ENCODE measurements at regions not wholly inside any gene's neighbourhood (a gene's known extent, or its start where the extent isn't known, plus 50 kb on each side); places are given as distances from the start of the nearest gene placed in this dataset.

DNA sequence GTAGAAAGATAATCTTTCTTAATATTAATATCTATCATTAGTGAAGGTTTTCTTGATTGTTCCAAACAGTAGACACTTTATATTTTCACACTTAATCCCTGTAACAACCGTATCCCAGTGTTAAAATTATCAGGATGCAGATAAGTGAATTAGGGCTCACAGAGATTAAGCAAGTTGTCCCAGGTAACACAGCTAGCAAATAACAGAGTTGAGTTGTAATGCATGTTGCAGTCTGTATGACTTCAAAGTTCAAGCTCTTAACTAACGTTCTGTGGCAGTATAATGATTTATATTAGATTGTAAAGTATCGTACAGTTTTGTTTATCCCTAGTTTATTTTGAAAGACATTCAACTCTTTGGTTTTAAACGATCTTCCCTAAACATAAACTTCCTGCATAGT is 517.5 kb downstream of the TFAP2B start:
- Histone ChIP-seq H3K27me3 (ENCODE audit: insufficient read depth, low read length) (no peaks in the 10 kb centered on the region), H3K9me3 (ENCODE audit: insufficient read depth, low read depth, low read length) (no peaks in the 10 kb centered on the region), H3K36me3 (ENCODE audit: insufficient read depth, low read depth, low read length) (no peaks in the 10 kb centered on the region), H3K9ac (ENCODE audit: low read depth, low read length) (no peak overlapping the region), H3K27ac (ENCODE audit: low read length) (no peak overlapping the region), H3K4me1 (ENCODE audit: insufficient read depth, low read length) (peaks cover 6% of the 10 kb centered on the region; the same call in 1 of the 2 replicates), H3K4me3 (ENCODE audit: low read length) (no peak overlapping the region)

GRCh38 chr6:51337277-51337676 is 518.6 kb downstream of the TFAP2B start:
- Histone ChIP-seq H3K27me3 (ENCODE audit: insufficient read depth, low read length) (no peaks in the 10 kb centered on the region), H3K4me3 (ENCODE audit: low read length) (no peak overlapping the region), H3K9me3 (ENCODE audit: insufficient read depth, low read depth, low read length) (no peaks in the 10 kb centered on the region), H3K9ac (ENCODE audit: low read depth, low read length) (no peak overlapping the region), H3K27ac (ENCODE audit: low read length) (no peak overlapping the region), H3K36me3 (ENCODE audit: insufficient read depth, low read depth, low read length) (no peaks in the 10 kb centered on the region), H3K4me1 (ENCODE audit: insufficient read depth, low read length) (peaks cover 6% of the 10 kb centered on the region; the same call in 1 of the 2 replicates)

DNA sequence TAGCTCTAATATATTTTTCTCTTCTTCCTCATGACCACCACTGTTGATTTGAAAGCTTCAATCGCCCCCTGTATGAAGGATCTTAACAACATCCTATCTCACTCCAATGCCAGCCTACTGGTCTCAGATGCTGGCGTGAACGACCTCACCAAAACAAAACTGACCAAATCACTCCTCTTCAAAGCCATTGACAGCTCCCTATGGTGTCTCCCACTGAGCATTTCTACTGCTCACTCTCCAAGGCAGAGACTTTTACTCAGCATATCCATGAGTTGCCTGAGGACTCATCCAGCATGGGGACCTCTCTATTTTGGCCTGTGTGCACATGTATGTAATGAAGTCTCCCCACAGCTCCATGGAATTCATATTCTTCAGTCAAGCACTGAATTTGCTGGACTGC is 520.4 kb downstream of the TFAP2B start:
- Histone ChIP-seq H3K9me3 (ENCODE audit: insufficient read depth, low read depth, low read length) (no peaks in the 10 kb centered on the region), H3K9ac (ENCODE audit: low read depth, low read length) (no peak overlapping the region), H3K4me1 (ENCODE audit: insufficient read depth, low read length) (peaks cover 6% of the 10 kb centered on the region; the same call in 1 of the 2 replicates), H3K4me3 (ENCODE audit: low read length) (no peak overlapping the region), H3K36me3 (ENCODE audit: insufficient read depth, low read depth, low read length) (no peaks in the 10 kb centered on the region), H3K27me3 (ENCODE audit: insufficient read depth, low read length) (no peaks in the 10 kb centered on the region), H3K27ac (ENCODE audit: low read length) (no peak overlapping the region)

- no peak overlapping the region for H3K27ac ChIP-seq (ENCODE audit: low read length)
- H3K36me3 ChIP-seq (ENCODE audit: insufficient read depth, low read depth, low read length), result no peaks in the 10 kb centered on the region
- H3K9me3 ChIP-seq (ENCODE audit: insufficient read depth, low read depth, low read length), result no peaks in the 10 kb centered on the region
- peak overlapping the region; percentile 10 for H3K4me3 ChIP-seq (ENCODE audit: low read length)
- H3K27me3 ChIP-seq (ENCODE audit: insufficient read depth, low read length), result no peaks in the 10 kb centered on the region
- H3K9ac ChIP-seq (ENCODE audit: low read depth, low read length), result no peak overlapping the region
- peaks cover 6% of the 10 kb centered on the region; the same call in 1 of the 2 replicates for H3K4me1 ChIP-seq (ENCODE audit: insufficient read depth, low read length)
Measured at GRCh38 chr6:51339728-51340127, 521.1 kb downstream of the TFAP2B start.

GRCh38 chr6:51342393-51342792 is 523.7 kb downstream of the TFAP2B start:
- Histone ChIP-seq H3K27me3 (ENCODE audit: insufficient read depth, low read length) (no peaks in the 10 kb centered on the region), H3K4me1 (ENCODE audit: insufficient read depth, low read length) (peaks cover 6% of the 10 kb centered on the region; the same call in 1 of the 2 replicates), H3K36me3 (ENCODE audit: insufficient read depth, low read depth, low read length) (no peaks in the 10 kb centered on the region), H3K9ac (ENCODE audit: low read depth, low read length) (no peak overlapping the region), H3K9me3 (ENCODE audit: insufficient read depth, low read depth, low read length) (no peaks in the 10 kb centered on the region), H3K4me3 (ENCODE audit: low read length) (no peak overlapping the region), H3K27ac (ENCODE audit: low read length) (no peak overlapping the region)

DNA sequence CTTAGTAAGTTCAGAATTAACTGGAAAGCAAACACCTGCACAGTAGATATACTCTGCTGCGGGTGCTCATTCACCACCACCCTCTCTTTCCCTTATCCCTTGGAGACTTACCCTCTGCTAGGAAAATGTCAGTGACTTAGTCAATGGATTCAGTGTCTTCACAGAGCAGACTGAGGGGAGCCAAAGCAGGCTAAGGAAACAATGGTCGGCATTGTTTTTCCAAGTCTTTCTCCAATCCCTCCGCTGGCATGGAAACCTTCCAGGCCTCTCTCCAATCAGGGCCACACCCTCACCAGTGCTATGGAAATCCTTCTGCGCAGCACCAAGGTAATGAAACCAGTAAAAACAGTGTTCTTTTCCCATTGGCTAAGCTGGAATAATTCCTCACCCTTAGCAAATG is 531.2 kb downstream of the TFAP2B start:
- no peak overlapping the region for H3K27ac ChIP-seq (ENCODE audit: low read length)
- H3K36me3 ChIP-seq (ENCODE audit: insufficient read depth, low read depth, low read length), result no peaks in the 10 kb centered on the region
- no peak overlapping the region for H3K9ac ChIP-seq (ENCODE audit: low read depth, low read length)

GRCh38 chr6:51350308-51350904 is 531.7 kb downstream of the TFAP2B start:
- H3K27ac ChIP-seq (ENCODE audit: low read length), result no peak overlapping the region
- no peak overlapping the region for H3K4me3 ChIP-seq (ENCODE audit: low read length)
- no peaks in the 10 kb centered on the region for H3K9me3 ChIP-seq (ENCODE audit: insufficient read depth, low read depth, low read length)
- no peaks in the 10 kb centered on the region for H3K4me1 ChIP-seq (ENCODE audit: insufficient read depth, low read length)
- no peaks in the 10 kb centered on the region for H3K27me3 ChIP-seq (ENCODE audit: insufficient read depth, low read length)
- H3K9ac ChIP-seq (ENCODE audit: low read depth, low read length), result no peak overlapping the region
- no peaks in the 10 kb centered on the region for H3K36me3 ChIP-seq (ENCODE audit: insufficient read depth, low read depth, low read length)

More for the DNA sequence above, 531.2 kb downstream of the TFAP2B start:
- no peak overlapping the region for H3K4me3 ChIP-seq (ENCODE audit: low read length)
- H3K4me1 ChIP-seq (ENCODE audit: insufficient read depth, low read length), result no peaks in the 10 kb centered on the region
- H3K27me3 ChIP-seq (ENCODE audit: insufficient read depth, low read length), result no peaks in the 10 kb centered on the region
- H3K9me3 ChIP-seq (ENCODE audit: insufficient read depth, low read depth, low read length), result no peaks in the 10 kb centered on the region

DNA sequence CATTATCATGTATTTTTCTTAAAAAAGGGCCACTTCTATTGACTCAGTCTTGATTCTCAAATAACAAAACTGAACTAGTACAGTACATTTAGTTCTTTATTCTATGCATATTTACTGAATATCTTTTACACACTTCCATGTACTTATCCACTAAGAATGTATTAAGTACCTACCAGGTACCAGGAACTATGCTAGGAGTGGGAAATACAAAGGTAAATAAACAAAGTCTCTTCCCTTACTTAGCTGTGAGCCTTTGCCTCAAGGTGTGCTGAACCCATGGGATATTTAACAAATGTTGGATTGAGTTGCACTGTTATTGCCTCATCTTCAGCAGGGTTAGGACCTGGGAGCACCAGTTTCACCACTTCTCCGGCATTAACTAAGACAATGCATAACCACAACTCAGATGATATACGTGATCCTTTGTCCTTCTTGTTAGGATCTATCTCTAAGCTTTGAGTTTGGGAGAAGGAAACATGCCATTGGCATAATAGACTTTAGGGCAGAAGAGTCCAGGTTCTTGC is 533.9 kb downstream of the TFAP2B start:
- Histone ChIP-seq H3K27me3 (ENCODE audit: insufficient read depth, low read length) (no peaks in the 10 kb centered on the region), H3K9me3 (ENCODE audit: insufficient read depth, low read depth, low read length) (no peaks in the 10 kb centered on the region), H3K4me1 (ENCODE audit: insufficient read depth, low read length) (no peaks in the 10 kb centered on the region), H3K36me3 (ENCODE audit: insufficient read depth, low read depth, low read length) (no peaks in the 10 kb centered on the region), H3K4me3 (ENCODE audit: low read length) (no peak overlapping the region), H3K27ac (ENCODE audit: low read length) (no peak overlapping the region), H3K9ac (ENCODE audit: low read depth, low read length) (no peak overlapping the region)

DNA sequence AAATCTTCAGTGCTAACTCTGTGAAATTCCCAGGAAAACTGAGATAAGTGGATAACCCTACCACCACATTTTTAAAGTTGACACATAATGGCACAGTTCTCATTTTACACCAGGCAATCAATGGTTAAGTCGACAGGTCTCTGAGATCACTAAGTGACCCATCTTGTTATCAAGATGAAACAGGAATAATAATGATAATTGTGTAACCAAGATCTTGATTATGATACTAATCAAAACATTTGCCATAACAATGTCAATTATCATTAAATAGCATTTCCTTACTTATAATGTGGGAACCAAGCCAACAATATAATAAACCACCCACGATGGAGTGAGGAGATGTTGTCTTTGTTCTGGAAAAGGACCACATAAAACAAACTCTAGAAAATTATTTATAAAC is 541.6 kb downstream of the TFAP2B start:
- Histone ChIP-seq H3K27me3 (ENCODE audit: insufficient read depth, low read length) (no peaks in the 10 kb centered on the region), H3K4me3 (ENCODE audit: low read length) (no peak overlapping the region), H3K9ac (ENCODE audit: low read depth, low read length) (no peak overlapping the region), H3K4me1 (ENCODE audit: insufficient read depth, low read length) (no peaks in the 10 kb centered on the region), H3K27ac (ENCODE audit: low read length) (no peak overlapping the region), H3K36me3 (ENCODE audit: insufficient read depth, low read depth, low read length) (no peaks in the 10 kb centered on the region), H3K9me3 (ENCODE audit: insufficient read depth, low read depth, low read length) (no peaks in the 10 kb centered on the region)

DNA sequence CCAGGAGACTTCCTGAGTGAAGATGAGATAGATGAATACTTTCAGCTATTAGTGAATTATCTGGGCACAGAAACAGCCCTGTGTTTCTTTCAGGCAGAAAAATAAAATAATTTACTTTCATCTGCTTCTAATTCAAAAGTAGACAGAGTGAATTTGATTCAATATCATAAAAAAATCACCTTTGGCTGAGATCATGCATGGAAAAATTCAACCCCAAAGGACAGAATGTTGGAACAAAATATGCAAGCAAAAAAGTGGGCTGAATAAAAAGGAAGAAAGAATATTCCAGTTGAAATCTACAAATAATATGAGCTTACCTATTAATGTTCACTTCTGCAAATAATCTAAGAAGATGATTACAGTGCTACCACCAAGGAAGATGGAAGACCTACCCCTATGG is 546.9 kb downstream of the TFAP2B start:
- no peaks in the 10 kb centered on the region for H3K27me3 ChIP-seq (ENCODE audit: insufficient read depth, low read length)
- no peak overlapping the region for H3K4me3 ChIP-seq (ENCODE audit: low read length)
- no peaks in the 10 kb centered on the region for H3K9me3 ChIP-seq (ENCODE audit: insufficient read depth, low read depth, low read length)
- H3K4me1 ChIP-seq (ENCODE audit: insufficient read depth, low read length), result no peaks in the 10 kb centered on the region
- H3K9ac ChIP-seq (ENCODE audit: low read depth, low read length), result no peak overlapping the region
- H3K27ac ChIP-seq (ENCODE audit: low read length), result no peak overlapping the region
- H3K36me3 ChIP-seq (ENCODE audit: insufficient read depth, low read depth, low read length), result no peaks in the 10 kb centered on the region

DNA sequence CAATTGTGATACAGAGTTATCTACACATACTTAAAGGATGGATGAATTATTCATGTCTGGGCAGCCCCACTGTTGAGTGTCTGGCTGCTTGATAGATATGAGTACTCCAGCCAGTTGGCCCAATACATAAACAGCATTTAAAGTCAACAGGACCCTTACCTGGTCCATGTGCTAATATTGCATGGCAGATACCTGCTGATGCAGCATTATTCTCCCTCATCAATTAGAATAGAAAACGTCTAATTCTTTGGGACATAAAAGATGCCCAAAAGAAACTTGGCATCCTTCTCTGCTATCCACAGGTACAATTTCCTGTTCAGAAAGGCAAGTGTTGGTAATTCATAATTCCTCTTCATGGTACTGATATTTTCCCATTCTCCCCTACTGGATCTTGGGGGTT is 550.8 kb downstream of the TFAP2B start:
- H3K36me3 ChIP-seq (ENCODE audit: insufficient read depth, low read depth, low read length), result no peaks in the 10 kb centered on the region
- H3K27ac ChIP-seq (ENCODE audit: low read length), result no peak overlapping the region
- H3K9me3 ChIP-seq (ENCODE audit: insufficient read depth, low read depth, low read length), result no peaks in the 10 kb centered on the region
- no peak overlapping the region for H3K9ac ChIP-seq (ENCODE audit: low read depth, low read length)
- H3K4me1 ChIP-seq (ENCODE audit: insufficient read depth, low read length), result no peaks in the 10 kb centered on the region
- H3K4me3 ChIP-seq (ENCODE audit: low read length), result no peak overlapping the region
- no peaks in the 10 kb centered on the region for H3K27me3 ChIP-seq (ENCODE audit: insufficient read depth, low read length)

DNA sequence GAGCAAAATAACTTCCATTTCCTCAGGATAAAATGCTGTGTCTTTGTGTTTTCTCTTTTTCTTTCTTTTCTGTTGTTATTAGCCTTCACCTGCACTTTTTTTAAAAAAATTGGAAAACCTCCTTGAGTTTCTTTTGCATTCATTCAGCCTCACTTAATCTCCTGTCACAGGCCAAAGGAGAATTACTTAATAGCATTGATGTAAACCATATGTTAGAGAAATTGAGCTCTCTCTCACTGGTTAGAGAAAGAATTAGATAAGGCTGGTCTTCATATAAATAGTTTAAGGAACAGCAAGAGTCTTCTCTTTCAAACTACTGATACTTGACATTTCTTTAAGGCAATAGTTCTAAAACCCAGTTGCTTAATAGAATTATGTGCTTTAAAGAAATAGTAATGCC is 564.2 kb downstream of the TFAP2B start:
- Histone ChIP-seq H3K27ac (ENCODE audit: low read length) (no peak overlapping the region), H3K27me3 (ENCODE audit: insufficient read depth, low read length) (no peaks in the 10 kb centered on the region), H3K4me3 (ENCODE audit: low read length) (no peak overlapping the region), H3K9me3 (ENCODE audit: insufficient read depth, low read depth, low read length) (no peaks in the 10 kb centered on the region), H3K36me3 (ENCODE audit: insufficient read depth, low read depth, low read length) (no peaks in the 10 kb centered on the region), H3K4me1 (ENCODE audit: insufficient read depth, low read length) (no peaks in the 10 kb centered on the region), H3K9ac (ENCODE audit: low read depth, low read length) (no peak overlapping the region)
